Heart right ventricle (tissue), 16 donors: ENCODE measurements at regions not wholly inside any gene's neighbourhood (a gene's known extent, or its start where the extent isn't known, plus 50 kb on each side); places are given as distances from the start of the nearest gene placed in this dataset.

Source experiments
- ATAC-seq, 8 donors: fragments of 200-7000 bp; cut with Tn5 transposase; one replicate each; pipeline ENCODE4 v1.9.1; 2020; ENCODE audit warnings: mild to moderate bottlenecking in 8 of 8, moderate library complexity in 8 of 8, moderate number of reproducible peaks in 1 of 8
- DNase-seq, 2 donors: peaks; one replicate each; pipeline ENCODE4 v3.0.0-alpha.2; 2020
- H3K27ac ChIP-seq, 10 donors: fragments of 200-600 bp; sonication (generic) in 2 of 10; one replicate each; pipeline versions ENCODE4 v1.5.0 to v1.8.0; 2020 to 2022; ENCODE audit warnings: mild to moderate bottlenecking in 3 of 10
- H3K27me3 ChIP-seq, 7 donors: fragments of 200-600 bp; one replicate each; pipeline ENCODE4 v1.8.0; 2021 to 2022; ENCODE audit warnings: mild to moderate bottlenecking in 2 of 7
- H3K36me3 ChIP-seq, 9 donors: fragments of 200-600 bp; sonication (generic) in 1 of 9; one replicate each; pipeline versions ENCODE4 v1.5.0 to v1.8.0; 2020 to 2022; ENCODE audit warnings: mild to moderate bottlenecking in 2 of 9
- H3K4me1 ChIP-seq, 9 donors: fragments of 200-600 bp; sonication (generic) in 1 of 9; one replicate each; pipeline versions ENCODE4 v1.5.0 to v1.8.0; 2020 to 2022; ENCODE audit warnings: mild to moderate bottlenecking in 4 of 9
- H3K4me3 ChIP-seq, 10 donors: fragments of 200-600 bp; sonication (generic) in 2 of 10; one replicate each; pipeline versions ENCODE4 v1.5.0 to v1.8.0; 2020 to 2022; ENCODE audit warnings: mild to moderate bottlenecking in 7 of 10, moderate library complexity in 2 of 10
- H3K9me3 ChIP-seq, 11 donors: fragments of 200-600 bp in 10 of 11; sonication (generic) in 2 of 11; one replicate each; pipeline versions ENCODE4 v1.5.0 to v1.8.0; 2013 to 2022; ENCODE audit warnings: mild to moderate bottlenecking in 2 of 11, control low read depth in 1 of 11, moderate library complexity in 1 of 11
- WGBS, 2 donors: extraction: QIAGEN DNeasy Blood & Tissue Kit; methylation state at CpG; one replicate each; pipeline ENCODE4 v1.1.7; 2013; ENCODE audit warnings: inconsistent platforms in 1 of 2; 5-methylcytosine and 5-hydroxymethylcytosine counted together
- intact Hi-C, 10 donors: fragments of 100-400 bp; cut with DNase I; formaldehyde crosslinking; loops; one replicate each; pipeline versions ENCODE4 v1.11.1 to v1.14.2; 2022
- TF ChIP-seq, protein P1 (sequence below), 9 donors: fragments of 200-600 bp; sonication (generic) in 2 of 9; IDR thresholded peaks; one replicate each; pipeline versions ENCODE4 v1.5.0 to v1.8.0; 2021 to 2022; ENCODE audit warnings: antibody characterized with exemption in 9 of 9, mild to moderate bottlenecking in 5 of 9, moderate library complexity in 1 of 9
- donor health status: Arrhythmogenic right ventricular cardiomyopathy.
- donor health status: ischemic (EF 13 %, LVEDD 7.1; RV severe dilation, severe dysfunction).
- donor health status: healthy with polysubstance abuse.
- donor health status: DM: no; HTN: yes; CAD: no.
- donor health status: DM: no; HTN: no; CAD: no.
- donor health status: ischemic (EF 25% LVEDD 6.9; RV normal size, moderate dysfunction).
- donor health status: ischemic (EF 25% LVEDD 5.7; RV mildly dilated, moderate dysfunction).
- donor health status: healthy.
- donor health status: DM: yes; HTN: yes; CAD: no.
- donor health status: Ischemic cardiomyopathy.
- donor health status: ischemic (EF 35%, LVEDD 5.7; RV mildly dilated, moderate dysfunction).
- donor health status: nonischemic (EF 11% LVEDD 7.7; RV severe dilation, severe dysfunction).
- donor health status: DM: yes; HTN: yes; CAD: no.
- donor health status: PGD.
- donor health status: ischemic (EF 29% LVEDD 5.4; RV normal size, mild dysfunction).
- donor health status: nonischemic (EF 23%, LVEDD 6.1; RV moderate dilation, normal function).

DNA sequence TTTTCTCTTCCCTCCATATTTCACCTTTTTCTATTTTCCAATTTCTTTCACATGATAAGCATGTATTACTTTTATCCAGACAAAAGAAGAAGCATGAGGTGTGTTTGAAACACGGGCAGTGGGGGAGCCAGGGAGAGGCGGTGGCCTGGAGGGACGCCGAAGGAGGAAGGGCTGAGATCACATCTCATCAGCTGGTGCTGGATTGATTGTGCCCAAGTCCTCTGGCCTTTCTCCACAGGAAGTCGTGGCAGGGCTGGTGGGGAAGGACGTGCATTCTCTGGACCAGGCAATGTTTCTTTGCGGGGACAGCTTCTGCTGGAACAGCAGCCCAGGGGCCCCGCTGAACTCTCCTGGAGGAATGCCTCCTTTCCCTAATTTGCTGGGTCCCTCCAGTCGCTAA, 82.9 kb downstream of the MIAT start:
- H3K27me3 ChIP-seq, result no peaks in the 10 kb centered on the region
- 55 to 59% methylated on average over 9 of the region's 9 CpGs for WGBS, 2 donors
- no peak overlapping the region for H3K27ac ChIP-seq
- peaks cover 0 to 4% (median 0%) of the 10 kb centered on the region in 9 donors for H3K4me1 ChIP-seq
- DNase-seq, result no peak
- ATAC-seq, result peak in 1 of 8 donors; percentile 33
- intact Hi-C loops, result no loop called here
- TF ChIP-seq, protein P1, sequence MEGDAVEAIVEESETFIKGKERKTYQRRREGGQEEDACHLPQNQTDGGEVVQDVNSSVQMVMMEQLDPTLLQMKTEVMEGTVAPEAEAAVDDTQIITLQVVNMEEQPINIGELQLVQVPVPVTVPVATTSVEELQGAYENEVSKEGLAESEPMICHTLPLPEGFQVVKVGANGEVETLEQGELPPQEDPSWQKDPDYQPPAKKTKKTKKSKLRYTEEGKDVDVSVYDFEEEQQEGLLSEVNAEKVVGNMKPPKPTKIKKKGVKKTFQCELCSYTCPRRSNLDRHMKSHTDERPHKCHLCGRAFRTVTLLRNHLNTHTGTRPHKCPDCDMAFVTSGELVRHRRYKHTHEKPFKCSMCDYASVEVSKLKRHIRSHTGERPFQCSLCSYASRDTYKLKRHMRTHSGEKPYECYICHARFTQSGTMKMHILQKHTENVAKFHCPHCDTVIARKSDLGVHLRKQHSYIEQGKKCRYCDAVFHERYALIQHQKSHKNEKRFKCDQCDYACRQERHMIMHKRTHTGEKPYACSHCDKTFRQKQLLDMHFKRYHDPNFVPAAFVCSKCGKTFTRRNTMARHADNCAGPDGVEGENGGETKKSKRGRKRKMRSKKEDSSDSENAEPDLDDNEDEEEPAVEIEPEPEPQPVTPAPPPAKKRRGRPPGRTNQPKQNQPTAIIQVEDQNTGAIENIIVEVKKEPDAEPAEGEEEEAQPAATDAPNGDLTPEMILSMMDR (IDR thresholded peaks at IDR 0.05), result no peak
- H3K4me3 ChIP-seq, result no peak overlapping the region
- no peaks in the 10 kb centered on the region for H3K9me3 ChIP-seq
- no peaks in the 10 kb centered on the region for H3K36me3 ChIP-seq

DNA sequence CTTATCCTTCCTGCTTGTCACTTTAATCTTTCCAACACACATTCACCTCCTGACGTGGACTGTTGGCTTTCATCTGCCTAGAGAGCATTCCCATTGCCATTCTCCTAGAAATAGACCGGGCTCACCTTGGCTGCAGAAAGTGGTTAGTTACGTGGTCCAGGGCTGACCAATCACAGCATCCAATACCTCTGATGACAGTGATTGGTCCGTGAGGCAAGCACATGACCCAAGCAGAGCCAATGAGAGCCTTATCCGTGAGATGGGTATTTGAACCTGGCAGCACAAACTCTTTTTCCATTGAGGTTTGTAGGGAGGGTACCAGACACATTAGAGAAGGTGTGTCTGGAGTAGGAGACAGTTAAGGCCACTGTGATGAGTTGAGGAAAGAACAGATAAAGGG, 85.8 kb downstream of the MIAT start:
- no peaks in the 10 kb centered on the region for H3K4me1 ChIP-seq
- no peaks in the 10 kb centered on the region for H3K27me3 ChIP-seq
- no peak for ATAC-seq
- 81 to 89% methylated on average over 5 of the region's 5 CpGs for WGBS, 2 donors
- H3K36me3 ChIP-seq, result no peaks in the 10 kb centered on the region
- TF ChIP-seq, protein P1 (IDR thresholded peaks at IDR 0.05), result no peak
- no peak overlapping the region for H3K4me3 ChIP-seq
- no peak for DNase-seq
- H3K9me3 ChIP-seq, result no peaks in the 10 kb centered on the region
- no peak overlapping the region for H3K27ac ChIP-seq
- intact Hi-C loops, result no loop called here

DNA sequence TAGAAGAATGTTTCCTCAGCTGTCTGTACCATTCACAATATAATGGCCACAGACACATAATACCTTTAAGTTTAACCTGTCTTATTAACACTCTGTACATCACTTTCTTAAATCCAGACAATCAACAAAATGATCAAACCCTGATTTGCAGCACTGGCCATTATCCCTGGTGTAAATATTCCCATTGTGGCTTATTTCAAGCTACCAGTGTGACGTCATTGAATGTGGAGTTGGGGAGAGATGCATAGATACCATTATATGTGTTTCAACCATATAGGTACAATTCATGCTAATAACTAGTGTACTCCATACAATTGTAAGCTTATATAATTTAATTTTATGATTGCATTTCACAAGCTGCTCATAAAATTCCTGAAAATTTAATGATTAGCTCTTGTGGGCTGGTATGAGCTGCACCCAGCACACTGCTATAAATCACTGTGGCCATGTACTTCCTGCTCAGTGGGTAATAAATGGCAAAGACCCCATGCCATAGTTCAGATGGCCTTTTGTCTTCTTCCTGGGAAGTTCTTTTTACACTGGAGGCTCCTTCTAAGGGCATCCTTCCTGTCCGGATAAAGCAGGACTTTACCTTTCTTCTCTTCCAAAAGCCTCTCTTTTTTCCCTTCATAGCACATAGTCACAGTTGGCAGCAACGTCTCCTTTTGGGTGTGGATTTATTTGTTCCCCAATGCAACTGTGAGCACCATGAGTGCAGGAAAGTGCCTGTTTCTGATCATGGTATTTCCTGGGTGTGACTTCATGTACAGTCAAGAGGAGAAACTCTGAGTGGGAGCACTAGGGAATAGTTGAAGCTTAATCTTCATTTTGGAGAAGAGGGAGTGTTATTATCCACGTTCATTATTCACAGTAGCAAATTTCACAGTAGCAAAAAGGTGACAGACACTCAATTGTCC, 87.8 kb downstream of the MIAT start:
- H3K36me3 ChIP-seq, result no peaks in the 10 kb centered on the region
- no peak overlapping the region for H3K4me3 ChIP-seq
- TF ChIP-seq, protein P1 (IDR thresholded peaks at IDR 0.05), result no peak
- peaks cover 0 to 9% (median 0%) of the 10 kb centered on the region in 9 donors for H3K4me1 ChIP-seq
- no peak overlapping the region for H3K27ac ChIP-seq
- 82% methylated on average over 4 of the region's 4 CpGs for WGBS, 2 donors
- DNase-seq (no peak), ATAC-seq (no peak)
- no peaks in the 10 kb centered on the region for H3K9me3 ChIP-seq
- intact Hi-C loops, result loop anchor here in 1 of 10 donors (5.0 kb wide), 1 partner anchor 63 kb away; no protein-coding TSS in a partner anchor
- no peaks in the 10 kb centered on the region for H3K27me3 ChIP-seq

DNA sequence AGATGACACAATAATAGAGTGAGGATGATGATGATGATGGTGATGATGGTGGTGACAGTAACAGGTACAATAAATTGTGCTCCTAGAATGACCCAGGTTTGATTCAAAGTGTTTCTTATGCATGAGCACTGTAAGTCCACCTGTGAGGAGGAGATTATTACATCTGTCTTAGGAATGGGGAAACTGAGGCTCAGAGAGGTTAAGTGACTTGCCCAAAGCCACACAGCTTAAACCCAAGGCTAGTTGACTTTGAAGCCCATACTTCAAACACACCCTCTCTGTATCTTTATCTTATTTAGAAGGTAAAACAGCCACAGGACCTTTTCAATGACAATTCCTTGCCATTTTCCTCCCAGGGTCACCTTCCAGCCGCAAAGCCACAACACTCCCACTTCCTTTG, 88.9 kb downstream of the MIAT start:
- no peaks in the 10 kb centered on the region for H3K9me3 ChIP-seq
- H3K36me3 ChIP-seq, result no peaks in the 10 kb centered on the region
- no peak overlapping the region for H3K4me3 ChIP-seq
- WGBS, 2 donors, result 59 to 84% methylated on average over 1 of the region's 1 CpG
- intact Hi-C loops, result loop anchor here in 1 of 10 donors (5.0 kb wide), 1 partner anchor 64 kb away; no protein-coding TSS in a partner anchor
- DNase-seq (no peak), ATAC-seq (no peak)
- H3K27me3 ChIP-seq, result no peaks in the 10 kb centered on the region
- TF ChIP-seq, protein P1 (IDR thresholded peaks at IDR 0.05), result no peak
- peaks cover 0 to 17% (median 0%) of the 10 kb centered on the region in 9 donors for H3K4me1 ChIP-seq
- H3K27ac ChIP-seq, result no peak overlapping the region
